Sigmoid colon (tissue), 6 donors: ENCODE measurements at regions not wholly inside any gene's neighbourhood (a gene's known extent, or its start where the extent isn't known, plus 50 kb on each side); places are given as distances from the start of the nearest gene placed in this dataset.

Experiments
- DNase-seq: peaks from one replicate; pipeline ENCODE4 v3.0.0-alpha.2; 2019
- H3K27ac ChIP-seq, 4 donors: fragments of 200-600 bp; sonication (generic); one replicate each; pipeline ENCODE4 v1.5.1; 2016 to 2019; ENCODE audit warnings: mild to moderate bottlenecking in 1 of 4
- H3K27me3 ChIP-seq, 3 donors: fragments of 200-600 bp; sonication (generic); one replicate each; pipeline ENCODE4 v1.5.1; 2019; ENCODE audit warnings: mild to moderate bottlenecking in 1 of 3
- H3K36me3 ChIP-seq, 4 donors: fragments of 200-600 bp; sonication (generic); one replicate each; pipeline ENCODE4 v1.5.1; 2016 to 2019
- H3K4me1 ChIP-seq, 4 donors: fragments of 200-600 bp; sonication (generic); one replicate each; pipeline ENCODE4 v1.5.1; 2017 to 2019
- H3K4me3 ChIP-seq, 4 donors: fragments of 200-600 bp; sonication (generic); one replicate each; pipeline ENCODE4 v1.5.1; 2017 to 2019; ENCODE audit warnings: mild to moderate bottlenecking in 2 of 4, moderate library complexity in 1 of 4
- H3K9me3 ChIP-seq, 4 donors: fragments of 200-600 bp in 3 of 4; sonication (generic) in 3 of 4; one replicate each; pipeline versions ENCODE4 v1.5.1 to v1.6.1; 2013 to 2019
- CTCF ChIP-seq, 4 experiments: fragments of 450-650 bp in 3 of 4; fragments of 200-600 bp in 1 of 4; IDR thresholded peaks; one replicate each; pipeline ENCODE4 v1.5.1; 2016 to 2019; ENCODE audit warnings: antibody characterized with exemption in 4 of 4, mild to moderate bottlenecking in 3 of 4, moderate library complexity in 2 of 4
- EP300 ChIP-seq, 4 donors: sonication (generic); formaldehyde crosslinking; IDR thresholded peaks; one replicate each; pipeline ENCODE4 v1.6.1; 2017; ENCODE audit warnings: antibody characterized with exemption in 4 of 4
- POLR2A ChIP-seq, 2 donors: fragments of 450-650 bp; IDR thresholded peaks; one replicate each; pipeline ENCODE4 v1.6.1; 2016; ENCODE audit warnings: antibody characterized with exemption in 2 of 2, mild to moderate bottlenecking in 2 of 2, moderate library complexity in 2 of 2
- POLR2AphosphoS5 ChIP-seq, 4 donors: sonication (generic); formaldehyde crosslinking; IDR thresholded peaks; one replicate each; pipeline ENCODE4 v1.6.1; 2017; ENCODE audit warnings: antibody characterized with exemption in 4 of 4
- WGBS, 2 donors: extraction: QIAGEN DNeasy Blood & Tissue Kit; methylation state at CpG; one replicate each; pipeline ENCODE4 v1.1.7; 2013; 5-methylcytosine and 5-hydroxymethylcytosine counted together
- intact Hi-C: fragments of 100-400 bp; cut with DNase I; formaldehyde crosslinking; loops from one replicate; pipeline ENCODE4 v1.15.1; 2023
- donor health status: healthy with polysubstance abuse.
- donor health status: healthy.

GRCh38 chr6:113339209-113339608 lies 517.9 kb upstream of the MARCKS start:
- H3K27me3 ChIP-seq: no peaks in the 10 kb centered on the region
- intact Hi-C loops: no loop called here
- H3K4me1 ChIP-seq: no peaks in the 10 kb centered on the region
- no peaks in the 10 kb centered on the region for H3K9me3 ChIP-seq
- no peaks in the 10 kb centered on the region for H3K36me3 ChIP-seq
- no peak overlapping the region for H3K27ac ChIP-seq
- DNase-seq: no peak
- no peak for TF ChIP-seq POLR2AphosphoS5 (IDR thresholded peaks at IDR 0.05)
- no peak for TF ChIP-seq EP300 (IDR thresholded peaks at IDR 0.05)
- TF ChIP-seq CTCF (IDR thresholded peaks at IDR 0.05): no peak
- TF ChIP-seq POLR2A (IDR thresholded peaks at IDR 0.05): no peak
- H3K4me3 ChIP-seq: no peak overlapping the region

- no peak for DNase-seq
- no peak for TF ChIP-seq CTCF (IDR thresholded peaks at IDR 0.05)
- no peak for TF ChIP-seq POLR2A (IDR thresholded peaks at IDR 0.05)
- TF ChIP-seq POLR2AphosphoS5 (IDR thresholded peaks at IDR 0.05): no peak
- no peak for TF ChIP-seq EP300 (IDR thresholded peaks at IDR 0.05)
- H3K36me3 ChIP-seq: no peaks in the 10 kb centered on the region
- no peaks in the 10 kb centered on the region for H3K27me3 ChIP-seq
- H3K9me3 ChIP-seq: no peaks in the 10 kb centered on the region
- 92 to 94% methylated on average over 4 of the region's 4 CpGs for WGBS, 2 donors
- no peaks in the 10 kb centered on the region for H3K4me1 ChIP-seq
- no peak overlapping the region for H3K4me3 ChIP-seq
- no peak overlapping the region for H3K27ac ChIP-seq
- intact Hi-C loops: no loop called here
Measured at GRCh38 chr6:113340371-113340770, 516.8 kb upstream of the MARCKS start.

- Histone ChIP-seq H3K4me3 (no peak overlapping the region), H3K4me1 (no peaks in the 10 kb centered on the region), H3K36me3 (no peaks in the 10 kb centered on the region), H3K27ac (no peak overlapping the region), H3K9me3 (no peaks in the 10 kb centered on the region), H3K27me3 (no peaks in the 10 kb centered on the region)
- WGBS, 2 donors: 48 to 87% methylated on average over 1 of the region's 1 CpG
- no peak for TF ChIP-seq EP300 (IDR thresholded peaks at IDR 0.05)
- no peak for TF ChIP-seq POLR2AphosphoS5 (IDR thresholded peaks at IDR 0.05)
- TF ChIP-seq POLR2A (IDR thresholded peaks at IDR 0.05): no peak
- no peak for TF ChIP-seq CTCF (IDR thresholded peaks at IDR 0.05)
- DNase-seq: no peak
- intact Hi-C loops: no loop called here
Measured at GRCh38 chr6:113343940-113344339, 513.2 kb upstream of the MARCKS start.

- Histone ChIP-seq H3K36me3 (no peaks in the 10 kb centered on the region), H3K4me1 (no peaks in the 10 kb centered on the region), H3K27me3 (no peaks in the 10 kb centered on the region), H3K9me3 (no peaks in the 10 kb centered on the region), H3K4me3 (no peak overlapping the region), H3K27ac (no peak overlapping the region)
- WGBS, 2 donors: 94 to 95% methylated on average over 2 of the region's 2 CpGs
- DNase-seq: no peak
- intact Hi-C loops: no loop called here
- no peak for TF ChIP-seq EP300 (IDR thresholded peaks at IDR 0.05)
- TF ChIP-seq CTCF (IDR thresholded peaks at IDR 0.05): no peak
- TF ChIP-seq POLR2AphosphoS5 (IDR thresholded peaks at IDR 0.05): no peak
- no peak for TF ChIP-seq POLR2A (IDR thresholded peaks at IDR 0.05)
Measured at GRCh38 chr6:113344969-113345368, 512.2 kb upstream of the MARCKS start.

- H3K36me3 ChIP-seq: no peaks in the 10 kb centered on the region
- TF ChIP-seq POLR2A (IDR thresholded peaks at IDR 0.05) (no peak), CTCF (IDR thresholded peaks at IDR 0.05) (no peak), EP300 (IDR thresholded peaks at IDR 0.05) (no peak), POLR2AphosphoS5 (IDR thresholded peaks at IDR 0.05) (no peak)
- 86 to 89% methylated on average over 3 of the region's 3 CpGs for WGBS, 2 donors
- H3K4me1 ChIP-seq: no peaks in the 10 kb centered on the region
- no peaks in the 10 kb centered on the region for H3K9me3 ChIP-seq
- intact Hi-C loops: no loop called here
- H3K4me3 ChIP-seq: no peak overlapping the region
- H3K27me3 ChIP-seq: no peaks in the 10 kb centered on the region
- no peak for DNase-seq
- no peak overlapping the region for H3K27ac ChIP-seq
Measured at GRCh38 chr6:113347436-113347835, 509.7 kb upstream of the MARCKS start.
